ENCODE measurements at regions not wholly inside any gene's neighbourhood (a gene's known extent, or its start where the extent isn't known, plus 50 kb on each side); places are given as distances from the start of the nearest gene placed in this dataset.
"Not testable (repeated sequence)": the region's sequence is repeated elsewhere in the genome, so short reads cannot be mapped to it uniquely, and the experiment has no call there.

DNA sequence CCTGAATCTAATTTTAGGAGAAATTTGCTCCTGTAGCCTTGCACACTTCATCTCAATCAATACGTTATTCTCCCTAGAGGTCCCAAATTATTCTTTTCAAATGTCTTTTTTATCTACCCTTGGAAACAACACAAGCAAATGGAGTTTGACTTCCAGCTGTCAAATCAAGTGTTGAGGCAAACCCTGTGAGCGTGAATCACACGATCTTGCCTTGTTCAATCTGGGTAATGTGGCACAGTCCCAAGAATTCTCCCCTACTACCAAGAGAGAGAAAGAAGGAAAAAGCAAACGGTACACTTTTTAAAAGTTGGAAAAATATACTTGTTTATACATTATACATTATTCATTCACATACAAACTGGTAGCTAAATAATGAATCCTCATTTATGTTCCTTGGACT is 2035.3 kb upstream of the CELF4 start:
- DNase-seq (ENCODE audit: low read depth) = no peak

DNA sequence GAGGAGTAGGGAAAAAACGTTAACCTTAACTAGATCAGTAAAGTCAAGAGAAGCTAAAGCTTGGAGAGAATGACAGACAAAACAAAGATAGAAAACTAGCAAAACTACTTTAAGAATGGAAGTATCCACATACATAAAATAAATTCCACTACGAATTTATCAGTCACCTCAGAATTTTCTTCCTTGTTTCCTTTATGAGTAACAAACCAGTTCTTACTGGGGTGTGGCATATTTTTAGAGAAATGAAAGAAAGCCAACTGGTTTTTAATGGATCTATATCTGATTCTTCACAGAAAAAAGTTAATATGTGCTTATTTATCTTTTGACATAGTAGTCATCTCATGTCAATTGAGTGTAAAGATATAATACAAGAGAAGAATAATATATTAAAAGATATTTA is 2033.7 kb upstream of the CELF4 start:
- DNase-seq (ENCODE audit: low read depth) = no peak

DNA sequence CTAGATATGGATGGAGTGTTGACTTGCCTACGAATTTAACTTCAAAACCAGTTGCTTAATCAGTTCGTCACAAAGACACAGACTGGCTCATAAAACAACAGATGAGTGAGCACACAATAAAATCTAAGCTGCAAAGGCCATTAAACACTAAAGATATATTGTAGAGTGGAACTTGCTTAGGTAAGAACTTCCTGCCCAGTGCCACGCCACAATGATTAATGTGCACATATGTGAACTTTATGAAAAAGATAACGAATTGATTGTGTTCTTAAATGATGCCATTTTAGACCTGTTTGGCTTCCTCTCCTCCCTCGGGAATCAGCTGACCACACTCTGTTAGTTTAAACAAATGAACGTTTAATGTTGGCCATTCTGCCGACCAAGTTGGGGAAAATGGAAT is 2031.3 kb upstream of the CELF4 start:
- DNase-seq (ENCODE audit: low read depth) = no peak

DNA sequence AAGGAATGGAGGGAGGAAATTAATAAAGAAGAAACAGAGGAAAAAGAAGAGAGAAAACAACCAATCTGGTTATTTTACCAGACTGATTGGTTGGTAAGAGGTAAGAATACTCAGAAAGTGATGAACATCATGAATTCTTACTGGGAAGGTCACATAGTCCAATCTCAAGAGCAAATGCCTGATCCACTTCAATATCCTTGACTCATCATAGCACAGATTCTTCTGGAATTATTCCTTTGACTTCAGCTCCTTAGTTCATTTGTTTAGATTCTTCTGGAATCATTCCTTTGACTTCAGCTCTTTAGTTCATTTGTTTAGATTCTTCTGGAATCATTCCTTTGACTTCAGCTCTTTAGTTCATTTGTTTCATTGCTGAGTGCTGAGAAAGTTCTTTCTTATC is 2030.6 kb upstream of the CELF4 start:
- no peak for DNase-seq (ENCODE audit: low read depth)

DNA sequence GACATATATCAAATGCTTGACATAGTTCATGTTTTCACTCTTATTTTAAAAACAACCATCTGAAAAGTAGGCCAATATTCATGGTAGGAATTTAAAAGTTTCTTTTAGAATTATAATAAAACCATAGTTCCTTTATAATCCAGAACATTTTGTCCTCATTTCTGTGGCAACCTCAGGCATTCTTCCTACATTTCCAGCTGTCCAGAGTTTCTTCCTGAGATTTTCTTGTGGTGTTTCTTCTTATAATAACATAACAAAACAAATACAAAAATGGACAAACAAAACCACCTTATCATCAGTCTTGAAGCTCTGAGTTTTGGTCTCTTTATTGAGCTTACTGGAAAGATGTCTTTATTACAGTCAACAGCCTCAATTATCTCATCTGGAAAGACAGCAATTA is 2028.6 kb upstream of the CELF4 start:
- no peak for DNase-seq (ENCODE audit: low read depth)

DNA sequence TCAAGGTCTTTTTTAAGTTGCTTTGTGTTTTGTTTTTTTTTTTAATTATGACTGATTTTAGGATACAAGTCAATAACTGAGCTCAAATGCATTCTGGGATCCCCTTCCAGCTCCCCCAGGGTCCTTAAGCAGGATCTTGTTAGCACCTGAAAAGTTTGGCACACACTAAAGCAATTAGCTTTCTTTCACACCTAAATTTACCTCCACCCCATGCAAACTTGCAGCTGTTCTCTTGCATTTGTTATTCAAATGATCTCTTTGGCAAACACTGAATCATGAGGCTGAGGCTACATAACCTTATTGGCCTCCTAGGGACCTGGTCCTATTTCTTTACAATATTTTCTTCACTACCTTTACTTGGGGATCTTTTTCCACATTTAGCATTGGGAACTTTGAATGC is 2026.1 kb upstream of the CELF4 start:
- DNase-seq (ENCODE audit: low read depth) = no peak

DNA sequence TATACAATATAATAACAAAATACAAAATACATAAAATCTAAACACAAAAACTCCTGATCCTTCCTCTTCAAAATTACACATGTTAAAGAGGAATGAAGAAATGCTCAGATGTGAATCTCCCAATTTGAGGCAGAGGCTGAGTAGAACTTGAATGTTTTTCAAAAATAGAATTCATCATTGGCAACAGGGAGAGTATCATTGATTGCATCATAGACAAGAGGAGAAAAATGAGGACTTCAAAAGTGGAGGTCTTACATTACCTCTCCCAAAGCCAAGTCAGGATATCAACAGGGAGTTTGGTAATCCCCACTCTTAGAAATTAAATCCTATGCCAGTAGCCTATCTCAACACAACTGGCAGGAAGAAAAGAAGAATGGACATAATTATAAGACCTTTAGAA is 2023.9 kb upstream of the CELF4 start:
- DNase-seq (ENCODE audit: low read depth) = no peak

DNA sequence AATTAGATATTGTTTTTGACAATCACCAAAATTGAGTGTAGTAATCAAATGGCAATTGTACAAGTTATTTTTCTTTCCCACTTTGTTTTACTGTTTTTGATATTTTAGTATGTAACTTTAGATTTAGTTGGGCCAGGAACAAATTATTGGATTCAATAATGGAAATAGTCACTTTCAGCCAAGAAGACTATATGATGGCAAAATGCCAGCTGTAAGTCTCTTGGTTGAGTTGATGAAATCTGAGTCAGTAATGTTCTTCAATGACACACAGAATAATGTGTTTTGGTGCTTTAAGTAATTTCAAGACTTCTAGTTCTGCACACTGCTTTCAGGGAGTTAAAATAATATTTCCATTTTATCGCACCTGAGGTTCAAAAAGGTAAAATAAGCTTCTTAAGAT is 2022.0 kb upstream of the CELF4 start:
- no peak for DNase-seq (ENCODE audit: low read depth)

DNA sequence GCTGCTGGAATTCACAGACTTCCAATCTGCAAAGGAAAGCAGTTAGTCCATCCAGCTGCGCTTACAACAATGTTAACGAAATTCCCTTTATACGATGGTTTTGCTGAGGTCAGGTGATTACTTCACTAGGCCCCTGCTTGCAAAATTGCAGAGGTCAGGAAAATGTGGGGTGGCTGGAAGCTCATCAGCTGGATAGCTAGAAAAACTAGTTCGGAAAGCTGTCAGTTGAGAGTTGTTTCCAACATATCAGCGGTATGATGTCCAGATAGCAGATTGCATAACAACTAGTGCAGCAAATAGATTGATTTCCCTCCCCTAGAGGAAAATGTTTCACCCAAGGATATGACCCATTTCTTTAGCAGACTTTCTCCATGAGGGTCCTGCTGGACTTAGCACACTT is 2021.1 kb upstream of the CELF4 start:
- no peak for DNase-seq (ENCODE audit: low read depth)

DNA sequence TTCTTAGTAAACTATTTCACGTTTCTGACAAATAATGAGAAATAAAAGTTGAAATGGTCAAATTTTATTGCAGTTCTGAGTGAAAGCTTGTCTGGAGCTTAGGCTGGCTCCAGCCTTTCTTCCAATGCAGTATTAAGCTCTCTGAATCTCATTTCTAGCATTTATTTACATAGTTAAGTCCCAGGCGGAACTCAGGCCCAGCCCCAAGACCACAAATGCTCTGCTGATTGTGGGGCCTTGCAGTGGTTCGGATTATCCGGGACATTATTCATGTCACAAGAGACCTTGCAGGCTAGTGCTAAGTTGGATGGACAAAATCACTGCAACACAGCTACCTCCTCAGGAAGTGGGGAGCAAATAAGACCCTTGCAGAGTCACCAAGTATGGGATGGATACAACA is 2009.3 kb upstream of the CELF4 start:
- no peak for DNase-seq (ENCODE audit: low read depth)

DNA sequence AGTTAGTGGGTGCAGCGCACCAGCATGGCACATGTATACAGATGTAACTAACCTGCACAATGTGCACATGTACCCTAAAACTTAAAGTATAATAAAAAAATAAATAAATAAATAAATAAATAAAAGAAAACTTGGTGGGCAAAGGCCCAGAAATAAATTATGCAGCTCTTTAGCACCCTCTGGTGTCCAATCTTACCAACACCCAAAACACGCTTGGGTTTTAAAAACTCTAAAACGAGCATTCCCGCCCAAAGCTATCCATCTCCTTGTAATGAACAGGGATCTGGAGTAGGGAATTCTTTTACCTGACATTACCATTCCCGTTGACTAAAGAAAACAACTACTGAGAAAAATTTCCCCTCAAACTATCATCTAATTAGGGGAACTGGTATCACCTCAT is 2005.9 kb upstream of the CELF4 start:
- no peak for DNase-seq (ENCODE audit: low read depth)

DNA sequence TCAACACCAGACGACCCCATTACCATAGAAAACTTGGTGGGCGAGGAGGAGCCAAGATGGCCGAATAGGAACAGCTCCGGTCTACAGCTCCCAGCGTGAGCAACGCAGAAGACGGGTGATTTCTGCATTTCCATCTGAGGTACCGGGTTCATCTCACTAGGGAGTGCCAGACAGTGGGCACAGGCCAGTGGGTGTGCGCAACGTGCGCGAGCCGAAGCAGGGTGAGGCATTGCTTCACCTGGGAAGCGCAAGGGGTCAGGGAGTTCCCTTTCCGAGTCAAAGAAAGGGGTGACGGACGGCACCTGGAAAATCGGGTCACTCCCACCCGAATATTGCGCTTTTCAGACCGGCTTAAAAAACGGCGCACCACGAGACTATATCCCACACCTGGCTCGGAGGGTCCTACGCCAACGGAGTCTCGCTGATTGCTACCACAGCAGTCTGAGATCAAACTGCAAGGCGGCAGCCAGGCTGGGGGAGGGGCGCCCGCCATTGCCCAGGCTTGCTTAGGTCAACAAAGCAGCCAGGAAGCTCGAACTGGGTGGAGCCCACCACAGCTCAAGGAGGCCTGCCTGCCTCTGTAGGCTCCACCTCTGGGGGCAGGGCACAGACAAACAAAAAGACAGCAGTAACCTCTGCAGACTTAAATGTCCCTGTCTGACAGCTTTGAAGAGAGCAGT is 2000.1 kb upstream of the CELF4 start:
- DNase-seq (ENCODE audit: low read depth) = not testable (repeated sequence)

DNA sequence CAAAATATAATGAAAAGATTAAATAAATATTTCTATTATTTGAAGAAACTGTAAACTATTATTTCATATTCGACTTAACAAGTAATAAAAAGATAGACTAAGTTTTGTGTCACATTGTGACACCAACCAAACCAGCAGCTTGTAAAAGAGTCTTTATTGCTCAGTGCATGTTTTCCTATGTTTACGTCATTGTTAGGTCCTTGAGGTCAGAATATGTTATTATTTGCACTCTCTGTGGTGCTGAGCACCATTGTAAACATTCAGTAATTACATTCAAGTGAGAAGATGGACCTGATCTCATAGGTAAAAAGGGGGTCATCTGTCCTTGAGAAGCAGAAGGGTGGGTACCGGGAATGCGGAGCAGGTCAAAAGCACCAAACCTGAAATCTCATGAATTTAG is 1999.1 kb upstream of the CELF4 start:
- DNase-seq (ENCODE audit: low read depth) = no peak

DNA sequence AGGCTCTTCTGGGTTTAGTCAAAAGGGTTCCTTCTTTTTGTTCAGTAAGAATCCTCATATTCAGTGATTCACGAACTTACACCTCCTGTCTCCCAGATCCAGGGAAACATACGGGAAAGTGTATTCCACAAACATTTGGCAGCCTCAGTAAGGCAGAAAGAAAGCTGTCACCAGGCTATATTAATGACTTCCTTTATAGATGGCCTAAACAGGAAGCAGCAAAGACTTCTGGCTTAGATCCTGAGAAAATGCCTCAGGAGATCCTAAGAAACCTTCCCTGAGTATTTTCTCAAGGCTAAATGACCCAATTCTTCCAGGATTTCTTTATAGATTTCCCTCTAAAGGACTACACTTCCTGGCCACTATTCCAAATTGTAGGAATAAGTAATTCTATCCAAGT is 1995.5 kb upstream of the CELF4 start:
- DNase-seq (ENCODE audit: low read depth) = no peak

DNA sequence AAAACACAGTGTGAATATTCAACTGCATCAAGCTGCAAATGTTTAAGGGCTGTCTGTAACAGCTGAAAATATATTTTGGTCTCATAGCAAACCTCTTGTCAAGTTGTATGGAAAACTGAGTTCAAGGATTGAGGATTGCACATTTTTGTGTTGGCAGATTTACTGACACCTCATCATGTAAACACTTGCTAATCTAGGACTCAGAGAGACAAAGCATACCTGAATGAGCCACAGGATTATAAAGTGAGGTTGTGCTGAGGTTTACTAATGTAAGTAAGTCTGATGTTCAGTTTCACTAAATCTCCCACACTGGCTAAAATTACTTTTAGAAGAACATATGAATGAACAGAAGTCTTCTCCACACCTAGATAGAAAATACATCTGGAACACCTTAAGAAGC is 1993.1 kb upstream of the CELF4 start:
- no peak for DNase-seq (ENCODE audit: low read depth)

DNA sequence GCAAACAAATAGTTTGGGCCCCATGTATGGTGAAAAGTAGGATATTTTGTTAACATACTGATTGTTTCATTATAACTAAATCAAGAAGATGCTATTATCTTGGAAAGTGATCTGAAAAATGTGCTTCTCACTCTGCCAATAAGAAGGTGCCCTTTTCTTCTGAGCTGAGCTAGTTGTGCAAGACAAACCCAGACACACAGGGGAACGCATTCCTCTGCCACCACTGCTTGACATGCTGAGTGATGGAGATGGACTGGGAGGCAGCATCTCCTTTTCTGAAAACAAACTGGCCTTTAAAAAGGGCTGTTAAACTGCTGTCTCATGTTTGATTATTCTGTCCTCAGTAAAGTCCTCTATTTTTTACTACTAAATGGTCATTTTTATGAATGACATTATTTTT is 1989.9 kb upstream of the CELF4 start:
- DNase-seq (ENCODE audit: low read depth) = no peak

DNA sequence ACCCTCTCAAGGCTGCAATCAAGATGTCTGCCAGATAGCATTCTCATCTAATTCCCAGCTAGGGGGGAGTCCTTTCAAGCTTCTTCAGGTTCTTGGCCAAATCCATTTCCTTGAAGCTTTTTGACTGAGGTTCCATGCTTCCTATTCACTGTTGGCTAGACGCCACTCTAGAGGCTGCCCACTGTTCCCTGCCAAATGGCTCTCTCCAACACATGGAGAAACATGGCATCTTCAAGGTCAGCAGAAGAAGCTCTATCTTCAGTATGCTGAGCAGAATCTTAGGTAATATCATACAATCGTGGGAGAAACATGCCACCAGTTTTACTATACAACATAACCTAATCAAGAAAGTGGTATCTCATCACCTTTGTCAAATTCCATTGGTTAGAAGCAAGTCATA is 1985.1 kb upstream of the CELF4 start:
- no peak for DNase-seq (ENCODE audit: low read depth)

DNA sequence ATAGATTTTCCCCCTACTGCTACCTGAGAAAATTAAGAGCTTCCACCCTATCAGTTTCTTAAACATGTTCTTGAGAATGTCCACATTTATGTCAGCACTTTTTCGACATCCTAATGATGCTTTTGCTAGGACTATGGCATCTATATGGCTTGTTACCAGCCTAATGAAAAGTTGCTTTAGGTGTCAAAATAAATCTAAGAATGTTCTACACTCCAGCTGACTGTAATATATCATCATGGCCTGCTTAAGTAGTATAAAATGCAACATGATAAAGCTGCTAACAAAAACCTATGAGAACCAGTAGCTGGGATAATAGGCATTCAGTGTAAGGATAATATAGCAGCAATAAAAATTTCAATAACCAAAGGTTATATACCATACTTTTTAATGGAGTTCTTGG is 1983.5 kb upstream of the CELF4 start:
- DNase-seq (ENCODE audit: low read depth) = no peak

DNA sequence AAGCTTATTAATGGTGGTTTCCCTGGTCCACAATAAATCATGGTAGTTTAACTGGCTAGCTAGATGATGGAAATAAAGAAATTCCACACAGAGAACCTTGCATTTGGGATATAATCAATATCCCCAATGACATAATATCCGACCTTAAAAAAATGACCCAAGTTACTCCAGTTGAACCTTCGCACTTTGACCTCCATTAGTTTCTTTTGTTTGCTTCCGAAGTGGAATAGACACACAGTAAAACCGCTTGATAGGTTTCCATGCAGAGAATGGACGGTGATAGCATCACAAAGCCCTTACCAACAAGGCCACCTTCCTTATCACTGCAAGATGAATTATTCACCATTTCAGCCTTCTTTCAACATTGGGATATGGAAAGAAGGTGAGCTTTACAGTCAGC is 1966.1 kb upstream of the CELF4 start:
- DNase-seq (ENCODE audit: low read depth) = no peak

DNA sequence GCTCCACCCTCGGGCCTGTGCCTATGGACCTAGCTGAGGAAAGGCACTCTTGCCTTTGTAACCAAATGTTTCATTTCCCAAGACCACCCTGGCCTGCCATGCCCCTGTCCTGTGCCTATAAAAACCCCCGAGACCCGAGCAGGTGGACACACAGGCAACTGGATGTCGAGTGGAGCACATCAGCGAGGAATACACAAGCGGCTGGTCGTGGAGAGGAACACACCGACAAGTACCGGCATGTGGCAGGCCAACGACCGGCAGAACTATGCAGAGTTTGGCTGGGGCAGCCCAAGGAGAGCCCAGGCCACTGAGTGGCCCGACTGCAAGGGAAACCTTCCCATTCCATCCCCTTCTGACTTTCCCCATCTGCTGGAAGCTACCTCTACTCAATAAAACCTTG is 1963.8 kb upstream of the CELF4 start:
- DNase-seq (ENCODE audit: low read depth) = no peak

DNA sequence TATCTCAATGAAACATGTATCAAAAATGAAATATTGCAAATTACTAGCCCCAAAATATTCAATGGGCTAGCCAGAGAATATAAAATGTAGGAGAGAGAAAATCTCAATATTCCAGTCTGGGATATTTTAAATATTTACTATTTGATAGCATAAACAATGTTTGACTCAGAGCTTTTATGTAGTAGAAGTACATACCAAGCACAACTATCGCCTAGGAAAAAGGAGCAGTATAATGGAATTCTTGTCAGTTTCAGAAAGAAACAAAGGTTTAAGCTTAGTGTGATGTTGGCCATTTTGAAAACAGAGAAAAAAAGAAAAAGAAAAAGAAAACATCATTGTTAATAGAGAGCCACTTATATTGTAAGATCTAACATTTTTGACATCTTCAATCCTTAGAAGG is 1961.9 kb upstream of the CELF4 start:
- DNase-seq (ENCODE audit: low read depth) = no peak

DNA sequence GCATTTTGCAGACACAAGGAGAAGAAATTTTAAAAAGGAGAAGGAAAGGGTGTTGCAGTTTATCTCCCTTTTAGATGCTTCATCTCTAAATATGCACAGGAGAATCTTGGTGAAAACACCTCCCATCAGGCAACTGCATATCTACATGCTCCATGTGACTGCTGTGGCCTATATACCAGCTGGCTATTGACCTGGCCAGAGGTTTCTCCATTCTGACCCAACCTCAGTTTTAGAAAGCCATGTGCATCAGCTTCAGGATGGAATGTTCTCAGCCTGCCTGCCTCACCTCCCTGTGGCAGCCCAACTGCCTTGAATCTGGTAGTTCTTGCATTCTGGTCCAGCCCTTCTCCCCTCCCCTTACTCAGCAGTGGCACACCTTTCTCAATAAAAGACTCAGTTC is 1958.8 kb upstream of the CELF4 start:
- no peak for DNase-seq (ENCODE audit: low read depth)

DNA sequence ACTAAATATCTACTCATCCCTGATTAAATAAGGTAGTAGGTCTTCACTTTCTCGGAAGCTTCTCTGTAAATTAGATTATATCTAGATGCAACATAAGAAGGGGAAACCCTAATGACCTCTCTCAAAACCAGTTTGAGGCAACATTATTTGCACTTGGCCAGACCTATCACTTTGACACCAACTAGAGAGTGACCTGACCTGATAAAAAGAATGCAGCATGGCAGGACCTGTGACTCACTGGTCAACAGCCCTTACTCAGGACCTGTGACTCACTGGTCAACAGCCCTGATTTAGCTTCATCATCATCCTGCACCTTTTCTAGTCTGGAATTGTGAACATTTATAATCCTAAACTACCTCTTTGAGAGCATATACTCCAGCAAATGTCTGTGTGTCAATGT is 1957.7 kb upstream of the CELF4 start:
- DNase-seq (ENCODE audit: low read depth) = no peak

DNA sequence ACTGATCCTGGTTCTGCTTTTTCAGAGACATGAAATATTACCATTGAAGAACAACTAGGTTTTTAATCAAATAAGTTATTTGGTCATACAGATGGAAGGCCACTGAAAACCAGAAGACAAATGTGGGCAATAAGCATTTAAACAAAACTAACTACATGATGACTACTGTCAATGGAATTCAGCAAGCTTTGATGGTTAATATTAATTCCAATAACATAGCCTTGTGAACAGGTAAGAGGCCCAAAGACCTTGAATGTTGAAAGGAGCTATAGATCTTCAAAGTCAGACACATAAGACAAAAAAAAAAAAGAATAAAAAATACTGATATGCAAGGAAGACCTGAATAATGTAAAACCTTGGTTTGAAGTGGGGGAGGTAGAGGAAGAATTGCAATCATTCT is 1955.6 kb upstream of the CELF4 start:
- no peak for DNase-seq (ENCODE audit: low read depth)

DNA sequence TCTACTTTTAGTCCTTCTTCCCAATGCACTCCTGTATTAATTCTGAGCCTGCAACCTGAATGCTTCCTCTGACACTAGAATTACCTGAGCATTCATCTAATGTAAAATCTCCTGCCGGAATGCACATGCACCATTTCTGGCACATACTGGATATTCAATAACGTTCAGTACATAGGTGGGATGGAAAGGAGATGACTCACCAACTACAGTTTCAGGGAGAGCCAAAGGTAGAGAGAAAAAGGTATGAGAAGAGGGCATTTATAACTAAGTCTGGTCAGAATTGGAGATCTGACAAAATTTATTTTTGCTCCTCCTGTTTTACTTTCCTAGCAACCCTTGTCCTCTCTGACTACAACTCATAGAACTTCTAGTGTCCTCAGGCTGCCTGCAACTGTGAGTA is 1954.1 kb upstream of the CELF4 start:
- DNase-seq (ENCODE audit: low read depth) = no peak

All from activated T-helper 9 cell treated with anti-CD3 and anti-CD28 coated beads, Interleukin-2, amount 50 U/mL, for 16 hours (primary cell).